Eye (tissue), 1 donor: ENCODE measurements at regions not wholly inside any gene's neighbourhood (a gene's known extent, or its start where the extent isn't known, plus 50 kb on each side); places are given as distances from the start of the nearest gene placed in this dataset.
A peak's percentile ranks its signal among the peaks of the same experiment; 100 is the strongest.
"Not testable (repeated sequence)": the region's sequence is repeated elsewhere in the genome, so short reads cannot be mapped to it uniquely, and the experiment has no call there.

Experiments used
- DNase-seq: peaks from one replicate; pipeline ENCODE4 v3.0.0-alpha.2; 2015

DNA sequence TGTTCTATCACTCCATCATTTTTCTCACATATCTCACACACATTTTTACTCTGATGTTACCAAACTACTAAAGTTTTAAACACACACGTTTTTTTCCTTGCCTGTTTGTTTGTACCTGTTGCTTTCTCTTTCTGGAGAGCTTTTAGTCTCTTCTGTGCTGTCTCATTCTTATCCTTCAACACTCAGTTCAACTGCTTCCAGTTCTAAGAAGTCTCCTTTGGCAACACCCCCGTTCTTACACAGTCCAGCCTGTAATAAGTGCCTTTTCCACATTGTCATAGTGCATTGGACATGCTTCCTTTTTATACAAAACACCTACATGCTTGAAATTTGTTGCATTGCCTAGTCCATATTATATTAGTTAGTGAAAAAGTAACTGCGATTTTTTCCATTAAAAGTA lies 360.2 kb upstream of the BRINP3 start:
- no peak for DNase-seq

DNA sequence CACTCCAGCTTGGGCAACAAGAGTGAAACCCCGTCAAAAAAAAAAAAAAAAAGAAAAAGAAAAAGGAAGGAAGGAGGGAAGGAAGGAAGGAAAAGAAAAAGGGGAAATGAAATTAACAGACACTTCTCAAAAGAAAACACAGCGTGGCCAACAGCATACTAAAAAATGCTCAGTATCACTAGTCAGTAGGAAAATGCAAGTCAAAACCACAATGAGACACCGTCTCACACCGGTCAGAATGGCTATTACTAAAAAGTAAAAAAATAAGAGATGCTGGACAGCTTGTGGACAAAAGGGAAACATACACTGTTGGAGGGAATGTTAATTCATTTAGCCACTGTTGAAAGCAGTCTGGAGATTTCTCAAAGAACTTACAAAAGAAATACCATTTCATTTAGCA lies 369.5 kb upstream of the BRINP3 start:
- DNase-seq = no peak

DNA sequence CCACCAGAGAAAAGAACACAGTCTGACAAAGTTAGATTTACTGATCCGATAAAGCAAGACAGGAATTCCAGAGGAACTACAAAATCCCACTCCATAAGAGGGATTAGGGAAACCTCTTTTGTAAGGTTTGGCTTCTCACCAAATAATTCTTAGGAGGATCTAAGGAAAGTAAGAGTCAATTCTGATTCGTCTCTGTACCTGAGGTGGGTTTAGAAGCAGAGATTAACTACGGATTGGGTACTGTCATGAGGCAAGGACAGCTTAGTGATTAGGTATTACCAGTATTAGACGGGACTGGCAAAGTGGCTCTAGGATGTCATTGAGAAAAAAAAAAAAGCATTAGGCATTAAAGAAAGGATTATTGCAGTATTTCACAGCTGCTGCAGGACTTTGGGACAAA lies 371.7 kb upstream of the BRINP3 start:
- DNase-seq = no peak

DNA sequence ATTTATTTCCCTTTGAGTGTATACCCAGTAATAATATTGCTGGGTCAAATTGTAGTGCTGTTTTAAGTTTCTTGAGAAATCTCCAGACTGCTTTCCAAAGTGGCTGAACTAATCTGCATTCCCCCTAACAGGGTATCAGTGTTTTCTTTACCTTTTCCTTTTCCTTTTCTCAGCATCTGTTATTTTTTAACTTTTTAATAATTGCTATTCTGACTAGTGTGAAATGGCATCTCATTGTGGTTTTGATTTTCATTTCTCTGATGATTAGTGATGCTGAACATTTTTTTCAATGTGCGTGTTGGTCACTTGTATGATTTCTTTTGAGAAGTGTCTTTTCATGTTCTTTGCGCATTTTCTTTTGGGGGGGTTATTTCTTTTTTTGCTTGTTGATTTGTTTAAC lies 374.9 kb upstream of the BRINP3 start:
- no peak for DNase-seq

DNA sequence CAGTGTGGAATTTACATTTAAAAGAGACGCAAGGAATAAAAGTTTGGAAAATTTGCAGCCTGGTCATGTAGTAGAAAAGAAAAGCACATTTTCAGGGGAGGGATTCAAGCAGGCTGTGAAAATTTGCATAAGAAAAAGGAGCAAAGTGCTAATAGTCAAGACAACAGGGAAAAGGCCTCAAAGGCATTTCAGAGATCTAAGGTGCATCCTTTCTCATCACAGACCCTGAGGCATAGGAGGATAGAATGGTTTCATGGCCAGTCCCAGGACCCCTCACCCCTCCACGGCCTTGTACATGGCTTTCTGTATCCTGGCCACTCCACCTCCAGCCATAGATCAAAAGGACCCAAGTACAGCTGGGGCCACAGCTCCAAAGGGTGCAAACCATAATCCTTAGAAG lies 380.5 kb upstream of the BRINP3 start:
- DNase-seq = no peak

DNA sequence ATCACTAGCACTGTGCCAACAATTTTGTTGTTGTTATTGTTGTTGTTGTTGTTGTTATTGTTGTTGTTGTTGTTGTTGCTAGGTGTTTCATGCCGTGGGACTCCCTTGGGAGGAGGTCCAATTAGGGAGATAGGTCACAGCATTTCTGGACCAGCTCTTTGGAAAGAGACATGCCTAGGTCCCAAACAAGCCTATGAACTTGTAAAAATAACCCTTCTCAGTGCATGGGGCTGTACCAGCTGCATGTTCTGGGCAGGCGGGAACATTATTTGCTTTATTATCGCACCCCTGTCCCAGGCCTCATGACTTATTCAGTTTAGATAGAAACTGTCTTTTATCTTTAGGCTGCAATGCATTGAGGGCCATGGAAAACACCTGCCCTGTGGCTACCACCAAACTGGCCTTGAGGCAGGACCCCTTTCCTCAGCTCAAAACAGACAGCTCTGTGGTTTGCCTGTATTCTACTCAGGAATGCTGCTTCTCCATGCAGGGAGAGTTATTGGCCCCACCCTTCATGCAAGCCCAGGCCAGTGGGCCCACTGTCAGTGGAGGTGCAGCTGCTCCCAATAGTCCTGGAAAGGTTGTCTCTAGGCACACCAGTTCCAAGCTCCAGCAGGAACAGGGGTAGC lies 386.5 kb upstream of the BRINP3 start:
- DNase-seq = no peak

DNA sequence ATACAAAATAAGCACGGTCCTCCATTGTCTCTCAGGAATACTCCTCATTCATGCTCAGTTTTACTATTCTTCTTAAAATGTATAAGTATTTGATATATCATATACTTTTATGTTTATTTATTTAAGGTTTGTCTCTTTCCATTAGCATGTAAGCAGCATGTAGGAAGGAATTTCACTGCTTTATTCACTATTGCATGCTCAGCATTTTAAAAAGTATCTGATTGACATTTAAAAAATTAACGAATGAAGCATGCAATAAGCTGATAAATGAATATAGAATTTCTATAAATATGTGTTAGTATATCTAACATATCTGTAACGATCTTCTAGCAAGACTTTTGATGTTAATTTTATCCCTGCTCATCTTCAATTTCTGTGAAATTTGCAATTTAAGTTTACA lies 402.7 kb upstream of the BRINP3 start:
- DNase-seq = no peak

DNA sequence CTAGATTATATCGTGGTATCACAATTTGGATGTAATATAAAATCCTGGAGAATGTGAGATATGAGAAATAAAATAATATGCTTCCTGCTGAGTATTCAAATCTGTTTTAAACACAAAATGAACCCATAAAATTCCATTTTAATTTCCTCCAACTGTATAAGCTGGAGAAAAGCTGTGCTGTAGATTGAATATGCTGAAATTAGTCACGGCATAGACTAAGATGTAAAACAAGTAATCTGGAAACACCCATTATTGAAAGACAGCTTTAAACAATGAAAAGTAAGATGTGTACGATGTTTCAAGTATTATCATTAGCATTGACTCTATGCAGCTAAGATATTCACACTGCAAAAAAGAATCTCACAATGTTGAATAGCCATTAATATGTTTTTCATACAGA lies 403.4 kb upstream of the BRINP3 start:
- DNase-seq = no peak

DNA sequence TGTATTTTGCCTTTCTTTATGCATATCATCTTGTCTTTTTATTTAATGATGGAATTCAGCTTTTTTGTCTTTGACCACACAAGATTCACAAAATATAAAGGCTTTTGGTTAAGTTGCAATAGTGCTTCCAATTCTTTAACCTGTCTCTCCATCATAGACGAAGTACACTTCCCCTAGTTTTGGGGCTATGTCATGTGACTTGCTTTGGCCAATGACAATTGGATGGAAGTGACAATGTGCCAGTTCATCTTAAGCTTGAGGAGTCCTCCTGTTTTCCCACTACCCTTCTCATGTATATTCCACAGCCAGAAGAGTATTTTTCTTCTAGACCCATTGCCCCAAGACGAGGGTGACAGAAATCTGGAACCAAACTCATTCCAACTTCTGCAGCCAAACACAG lies 419.6 kb upstream of the BRINP3 start:
- DNase-seq = no peak

DNA sequence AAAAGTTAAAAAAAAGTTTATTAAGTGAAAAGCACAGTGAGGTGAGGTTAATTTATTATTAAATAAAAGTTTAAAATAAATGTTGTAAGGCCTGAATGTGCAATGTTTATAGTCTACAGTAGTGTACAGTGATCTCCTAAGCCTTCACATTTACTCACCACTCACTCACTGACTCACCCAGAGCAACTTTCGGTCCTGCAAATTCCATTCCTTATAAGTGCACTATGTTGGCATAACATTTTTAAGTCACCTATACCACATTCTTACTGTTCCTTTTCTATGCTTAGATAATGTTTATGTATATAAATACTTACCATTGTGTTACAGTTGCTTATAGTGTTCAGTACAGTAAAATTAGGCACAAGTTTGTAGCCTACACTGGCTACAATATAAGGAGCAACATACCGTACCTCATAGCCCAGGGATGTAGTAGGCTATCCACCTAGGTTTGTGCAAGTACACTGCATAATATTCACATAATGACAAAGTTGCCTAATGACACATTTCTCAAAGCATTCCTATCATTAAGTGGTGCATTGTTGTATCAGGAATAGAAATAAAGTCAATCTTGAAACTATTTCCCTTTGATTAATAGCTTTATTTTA lies 426.5 kb upstream of the BRINP3 start:
- DNase-seq = no peak

DNA sequence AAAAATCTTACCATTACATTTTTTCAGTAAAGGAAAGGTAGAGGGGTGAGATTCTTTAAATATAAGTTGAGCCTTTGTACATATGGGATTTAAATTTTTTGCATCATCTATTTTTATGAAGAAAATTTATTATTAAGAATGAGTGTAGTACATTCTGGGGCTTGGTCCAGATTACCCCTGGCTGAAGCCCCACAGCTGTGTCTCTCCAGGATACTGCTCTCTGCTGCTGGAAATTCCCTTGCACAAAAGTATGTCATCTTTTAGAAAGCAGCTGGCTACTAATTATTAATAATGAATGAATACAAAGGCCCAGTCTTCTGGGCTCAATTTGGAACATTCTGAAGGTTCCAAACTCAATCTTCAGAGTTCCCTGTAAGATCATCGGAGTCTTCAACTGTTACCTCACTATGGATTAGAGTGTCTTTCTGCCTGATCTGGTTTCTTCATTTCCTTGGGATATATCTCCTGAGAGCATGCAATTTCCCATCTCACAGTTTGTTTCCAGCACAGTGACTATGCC lies 428.6 kb upstream of the BRINP3 start:
- DNase-seq = no peak

DNA sequence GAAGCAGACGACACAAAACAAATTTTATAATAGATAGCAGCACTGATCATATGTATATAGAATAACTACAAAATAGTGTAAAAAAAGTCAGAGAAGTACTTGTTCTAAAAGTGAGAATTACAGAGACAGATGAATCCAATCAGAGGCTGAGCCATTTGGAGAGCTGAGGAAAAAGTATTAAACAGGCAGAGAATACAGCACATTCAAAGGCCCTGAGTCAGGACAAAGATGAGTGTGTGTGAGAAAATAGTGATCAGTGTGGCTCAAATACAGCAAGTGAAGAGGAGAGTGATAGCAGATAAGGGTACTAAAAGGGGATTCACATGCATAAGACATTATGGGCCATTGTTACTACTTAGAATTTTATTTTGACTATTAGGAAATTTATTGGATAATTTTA lies 430.6 kb upstream of the BRINP3 start:
- no peak for DNase-seq

DNA sequence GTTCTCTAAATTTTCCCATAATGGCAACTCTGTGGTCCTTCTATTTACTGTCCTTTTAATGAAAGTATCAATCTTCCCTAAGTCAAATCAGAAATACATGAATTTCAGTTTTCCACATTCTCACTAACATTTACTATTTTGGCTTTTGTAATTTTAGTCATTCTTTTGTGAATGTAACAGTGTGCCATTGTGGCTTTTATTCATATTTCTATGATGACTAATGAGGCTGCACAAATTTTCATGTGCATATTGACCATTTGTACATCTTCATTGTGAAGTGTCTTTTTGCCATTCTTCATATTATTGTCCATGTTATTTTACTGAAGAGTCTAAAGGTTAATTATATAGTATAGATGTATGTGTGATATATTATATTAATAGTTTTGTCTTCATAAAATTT lies 431.0 kb upstream of the BRINP3 start:
- DNase-seq = no peak

DNA sequence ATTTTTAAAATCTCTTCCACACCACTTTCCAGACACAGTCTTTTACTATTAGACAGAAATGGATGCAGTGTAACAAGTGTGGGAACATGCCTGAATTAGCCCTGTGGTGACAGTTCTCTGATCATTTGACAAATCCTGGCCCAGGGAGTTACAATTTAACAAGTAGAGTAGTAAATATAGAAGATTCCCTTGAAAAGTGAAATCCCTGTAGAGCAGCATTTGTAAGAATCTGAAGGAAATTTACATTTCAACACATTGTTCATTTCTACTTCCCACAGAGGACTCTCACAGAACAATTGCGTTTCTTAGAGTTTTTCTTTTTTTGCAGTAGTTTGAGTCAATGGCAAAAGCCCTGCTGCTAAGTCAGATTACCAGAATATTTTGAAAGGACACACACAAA lies 458.3 kb upstream of the BRINP3 start:
- DNase-seq = no peak

DNA sequence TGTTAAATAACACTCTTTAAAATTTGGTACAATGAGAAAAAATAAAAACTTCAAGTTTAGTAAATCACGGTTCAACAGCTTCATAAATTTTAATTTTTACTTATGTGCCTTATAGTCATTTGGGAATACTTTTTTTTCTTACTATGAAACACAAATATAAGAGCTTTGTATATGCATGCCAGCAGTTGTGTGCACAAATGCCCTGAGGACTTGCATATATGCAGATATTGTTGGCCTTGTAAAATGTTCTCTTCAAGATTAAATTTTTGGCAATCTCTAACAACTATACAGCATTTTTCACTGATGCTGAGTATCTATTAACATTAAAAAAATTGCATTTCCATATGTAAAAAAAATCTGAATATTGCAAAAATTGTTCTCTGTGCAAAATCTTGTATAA lies 458.7 kb upstream of the BRINP3 start:
- DNase-seq = no peak

DNA sequence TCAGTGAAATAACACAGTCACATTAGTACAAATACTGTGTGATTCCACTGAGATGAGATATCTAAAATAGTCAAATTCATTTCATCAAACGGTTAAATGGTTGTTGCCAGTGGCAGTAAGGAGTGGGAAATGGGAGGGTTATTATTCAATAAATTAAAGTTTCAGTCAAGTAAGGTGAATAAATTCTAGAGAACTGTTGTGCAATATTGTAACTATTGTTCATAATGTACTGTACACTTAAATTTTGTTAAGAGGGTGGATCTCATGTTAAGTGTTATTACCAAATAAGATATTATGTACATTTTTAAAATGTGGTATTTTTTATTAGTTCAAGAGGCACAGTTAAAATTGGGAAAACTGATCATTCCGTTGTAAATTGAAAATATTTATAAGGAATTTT lies 463.3 kb upstream of the BRINP3 start:
- DNase-seq = no peak

DNA sequence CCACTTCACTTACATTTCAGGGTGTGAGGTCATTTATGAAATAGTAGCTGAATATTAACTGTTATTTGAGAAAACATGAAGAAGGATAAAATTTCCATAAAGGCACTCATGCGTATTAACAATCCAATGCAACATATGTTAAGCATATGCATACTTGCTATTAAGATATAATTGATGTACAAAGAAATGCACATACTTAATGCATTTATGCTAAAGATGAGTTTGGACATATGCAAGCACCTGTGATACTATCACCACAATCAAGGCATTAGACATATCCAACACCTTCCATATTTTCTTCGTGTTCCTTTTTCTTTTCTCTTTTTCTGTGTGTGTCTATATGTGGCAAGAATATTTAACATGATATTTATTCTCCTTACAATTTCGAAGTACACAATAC lies 464.8 kb upstream of the BRINP3 start:
- DNase-seq = no peak

DNA sequence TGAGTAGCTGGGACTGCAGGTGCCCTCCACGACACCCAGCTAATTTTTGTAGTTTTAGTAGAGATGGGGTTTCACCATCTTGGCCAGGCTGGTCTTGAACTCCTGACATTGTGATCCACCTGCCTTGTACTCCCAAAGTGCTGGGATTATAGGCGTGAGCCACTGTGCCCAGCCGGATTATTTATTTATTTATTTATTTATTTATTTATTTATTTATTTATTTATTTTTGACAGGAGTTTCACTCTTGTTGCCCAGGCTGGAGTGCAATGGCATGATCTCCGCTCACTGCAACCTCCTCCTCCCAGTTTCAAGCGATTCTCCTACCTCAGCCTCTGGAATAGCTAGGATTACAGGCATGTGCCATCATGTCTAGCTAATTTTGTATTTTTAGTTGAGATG lies 466.1 kb upstream of the BRINP3 start:
- not testable (repeated sequence) for DNase-seq

DNA sequence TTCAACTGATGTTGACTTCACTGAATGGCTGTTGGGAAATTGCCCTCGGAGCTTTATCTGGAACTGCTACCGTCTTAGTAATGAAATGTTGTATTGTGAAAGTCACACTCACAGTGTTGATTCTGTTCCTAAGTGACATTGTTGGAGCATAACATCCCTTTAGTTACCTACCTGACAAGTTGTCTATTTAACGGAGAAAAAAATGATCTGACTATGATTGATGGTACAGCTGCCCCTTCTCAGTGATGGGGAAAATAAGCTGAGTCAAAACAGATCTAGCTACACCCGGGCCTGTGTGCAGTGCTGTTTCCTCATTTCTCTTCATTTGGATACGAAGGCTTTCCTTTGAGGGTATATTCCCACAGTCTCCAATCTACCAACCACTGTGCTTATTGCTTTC lies 472.3 kb upstream of the BRINP3 start:
- DNase-seq = no peak

DNA sequence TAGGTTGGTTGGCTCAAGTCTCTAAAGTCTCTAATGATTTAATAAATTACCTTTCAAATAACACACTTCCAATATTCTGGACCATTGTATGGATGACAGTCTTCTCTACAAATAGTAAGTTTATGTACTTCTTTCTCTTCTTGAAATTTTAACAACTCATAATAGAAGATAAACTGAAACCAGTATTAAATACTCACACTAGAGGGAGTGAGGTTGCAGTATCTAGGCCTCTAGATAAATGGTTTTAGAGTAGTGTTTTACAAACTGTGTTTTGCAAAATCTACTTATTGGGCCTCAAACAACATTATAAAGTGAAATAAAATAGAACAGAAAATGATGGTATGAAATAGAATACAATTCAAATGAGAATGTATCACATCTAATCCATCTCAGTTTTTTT lies 479.9 kb upstream of the BRINP3 start:
- no peak for DNase-seq

DNA sequence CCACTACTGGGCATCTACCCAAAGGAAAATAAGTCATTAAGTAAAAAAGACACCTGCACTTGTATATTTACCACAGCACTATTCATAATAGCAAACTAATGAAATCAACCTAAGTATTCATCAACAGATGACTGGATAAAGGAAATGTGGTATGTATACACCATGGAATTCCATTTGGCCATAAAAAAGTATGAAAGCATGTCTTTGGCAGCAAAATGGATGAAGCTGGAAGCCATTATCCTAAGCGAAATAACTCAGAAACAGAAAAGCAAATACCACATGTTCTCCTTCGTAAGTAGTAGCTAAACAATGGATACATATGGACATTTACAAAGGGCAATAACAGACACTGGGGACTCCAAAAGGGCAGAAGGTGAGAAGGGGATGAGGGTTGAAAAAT lies 485.7 kb upstream of the BRINP3 start:
- no peak for DNase-seq

DNA sequence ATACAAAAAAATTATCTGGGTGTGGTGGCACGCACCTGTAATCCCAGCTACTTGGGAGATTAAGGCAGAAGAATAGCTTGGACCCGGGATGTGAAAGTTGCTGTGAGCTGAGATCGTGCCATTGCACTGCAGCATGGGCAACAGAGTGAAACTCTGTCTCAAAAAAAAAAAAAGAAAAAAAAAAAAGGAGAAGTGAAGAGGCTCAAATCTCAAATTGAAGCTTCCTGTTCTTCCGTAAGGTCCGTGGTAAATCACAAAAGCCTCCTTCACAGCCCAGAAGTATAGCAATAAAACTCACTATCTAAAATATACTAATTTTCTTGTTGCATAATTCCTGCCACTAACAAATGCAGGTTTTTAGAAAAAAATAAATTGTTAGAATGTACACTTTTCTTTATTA lies 498.2 kb upstream of the BRINP3 start:
- no peak for DNase-seq

DNA sequence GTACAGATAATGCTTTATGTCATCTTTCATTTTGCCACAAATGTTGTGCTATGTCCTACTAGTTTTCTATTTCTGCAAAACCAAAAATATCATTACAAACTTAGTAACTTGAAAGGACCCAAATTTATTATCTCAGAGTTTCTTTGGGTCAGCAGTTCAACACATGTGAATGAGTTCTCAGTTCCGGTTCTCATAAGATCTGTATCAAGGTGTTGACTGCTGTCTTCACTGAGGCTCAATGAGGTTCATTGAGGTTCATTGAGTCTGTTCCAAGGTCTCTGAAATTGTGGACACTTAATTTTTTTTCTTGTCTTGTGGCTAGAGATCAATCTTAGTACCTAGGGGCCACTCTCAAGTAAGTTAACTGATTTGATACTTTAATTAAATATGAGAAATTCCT lies 525.1 kb upstream of the BRINP3 start:
- no peak for DNase-seq

DNA sequence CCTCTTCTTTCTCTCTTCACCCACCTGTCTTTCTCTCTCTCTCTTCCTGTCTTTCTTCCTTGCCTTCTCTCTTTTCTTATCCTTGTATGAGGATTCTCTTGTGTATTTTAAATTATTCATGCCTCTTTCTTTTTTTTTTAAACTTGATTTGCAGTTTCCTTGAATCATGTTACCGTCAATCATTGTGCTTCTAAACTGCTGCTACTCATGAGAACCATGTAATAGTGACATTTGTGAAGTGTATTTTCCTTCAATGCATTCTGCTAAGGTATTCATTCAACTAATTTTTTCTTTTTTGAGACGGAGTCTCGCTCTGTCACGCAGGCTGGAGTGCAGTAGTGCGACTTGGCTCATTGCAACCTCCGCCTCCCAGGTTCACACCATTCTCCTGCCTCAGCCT lies 539.1 kb upstream of the BRINP3 start:
- DNase-seq = peak; percentile 2

DNA sequence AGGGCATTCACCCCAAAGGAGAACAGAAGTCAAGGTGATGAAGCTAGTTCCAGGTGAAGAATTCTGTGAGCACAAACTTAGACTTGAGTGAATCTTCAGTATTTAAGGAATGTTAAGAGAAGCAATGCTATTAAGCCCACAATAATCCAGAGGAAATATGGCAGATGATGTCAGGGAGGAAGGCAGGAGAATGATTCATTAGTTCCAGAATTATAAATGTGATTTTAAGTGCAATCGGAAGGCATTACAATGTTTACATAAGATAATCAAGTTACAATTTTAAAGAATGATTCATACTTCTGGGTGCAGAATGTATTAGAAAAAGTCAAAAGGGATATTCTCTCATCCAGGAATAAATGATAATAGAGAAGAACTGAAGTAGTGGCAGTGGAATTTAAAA lies 545.2 kb upstream of the BRINP3 start:
- no peak for DNase-seq
